ENCODE measurements at regions not wholly inside any gene's neighbourhood (a gene's known extent, or its start where the extent isn't known, plus 50 kb on each side); places are given as distances from the start of the nearest gene placed in this dataset.
"Not testable (repeated sequence)": the region's sequence is repeated elsewhere in the genome, so short reads cannot be mapped to it uniquely, and the experiment has no call there.

DNA sequence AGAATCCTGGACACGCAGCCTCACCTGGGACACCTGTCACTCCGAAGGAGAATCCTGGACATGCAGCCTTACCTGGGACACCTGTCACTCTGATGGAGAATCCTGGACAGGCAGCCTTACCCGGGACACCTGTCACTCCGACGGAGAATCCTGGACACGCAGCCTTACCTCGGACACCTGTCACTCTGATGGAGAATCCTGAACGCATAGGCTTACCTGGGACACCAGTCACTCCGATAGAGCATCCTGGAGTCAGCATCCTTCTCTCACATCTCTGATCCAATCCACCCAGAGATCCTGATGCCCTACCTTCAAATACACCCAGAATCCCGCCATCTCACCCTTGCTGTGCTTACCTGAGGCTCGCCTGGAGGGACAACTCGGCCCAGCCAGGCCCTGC, 154.9 kb downstream of the NDUFA10 start:
- no peak overlapping the region for H3K4me3 ChIP-seq (ENCODE audit: low read length in 2 of 2)
- H3K36me3 ChIP-seq (ENCODE audit: control insufficient read depth in 2 of 2, insufficient read depth in 2 of 2, low read length in 1 of 2): no peaks in the 10 kb centered on the region
- DNase-seq (ENCODE audit: low read depth in 6 of 9, low spot score in 9 of 9): no peak
- peaks cover 0 to 7% of the 10 kb centered on the region in 2 donors for H3K9me3 ChIP-seq (ENCODE audit: control insufficient read depth in 2 of 2, insufficient read depth in 1 of 2, low read length in 1 of 2)
- H3K27me3 ChIP-seq (ENCODE audit: control insufficient read depth in 2 of 2, insufficient read depth in 1 of 2, low read length in 1 of 2): no peaks in the 10 kb centered on the region
- no peak overlapping the region for H3K27ac ChIP-seq (ENCODE audit: low read depth in 1 of 2, low read length in 1 of 2)
- 98% methylated on average over 12 of the region's 12 CpGs for WGBS
- H3K4me1 ChIP-seq (ENCODE audit: control insufficient read depth in 2 of 2, insufficient read depth in 2 of 2, low read length in 2 of 2): no peaks in the 10 kb centered on the region

DNA sequence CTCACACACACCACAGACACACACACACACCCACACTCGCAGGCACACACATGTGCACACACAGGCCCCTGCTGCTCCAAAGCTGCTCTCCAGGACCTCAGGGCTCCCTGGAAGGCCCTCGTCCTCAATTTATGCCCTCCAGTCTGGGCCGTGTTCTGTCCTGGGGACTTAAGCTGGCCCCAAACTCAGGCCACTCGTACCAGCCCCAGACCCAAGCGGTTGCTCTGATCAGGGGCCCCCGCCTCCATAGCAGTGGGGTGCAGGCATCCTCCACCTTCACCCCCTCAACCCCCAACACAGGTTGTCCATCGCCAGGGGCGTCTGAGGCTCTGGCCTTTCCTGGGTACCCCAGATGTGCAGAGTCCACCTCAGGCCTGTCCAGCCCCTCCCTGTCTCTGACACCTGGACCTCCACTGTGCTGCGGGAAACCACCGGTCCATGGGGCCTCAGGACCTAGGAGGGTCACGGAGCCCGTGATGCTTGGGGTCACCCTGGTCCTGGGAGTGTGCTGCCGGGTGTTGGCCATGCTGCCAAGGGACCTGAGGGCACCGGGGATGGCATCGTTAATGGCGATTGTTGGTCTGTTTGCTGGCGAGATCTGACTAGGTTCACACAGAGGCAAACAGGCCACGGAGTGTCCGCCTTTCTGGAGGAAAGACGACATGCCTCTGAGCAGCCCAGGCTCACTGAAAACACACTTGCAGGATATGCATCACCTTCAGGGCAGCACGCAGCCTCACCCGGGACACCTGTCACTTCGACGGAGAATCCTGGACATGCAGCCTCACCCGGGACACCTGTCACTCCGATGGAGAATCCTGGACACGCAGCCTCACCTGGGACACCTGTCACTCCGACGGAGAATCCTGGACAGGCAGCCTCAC, 155.6 kb downstream of the NDUFA10 start:
- WGBS: 95% methylated on average over 29 of the region's 29 CpGs
- no peaks in the 10 kb centered on the region for H3K4me1 ChIP-seq (ENCODE audit: control insufficient read depth in 2 of 2, insufficient read depth in 2 of 2, low read length in 2 of 2)

DNA sequence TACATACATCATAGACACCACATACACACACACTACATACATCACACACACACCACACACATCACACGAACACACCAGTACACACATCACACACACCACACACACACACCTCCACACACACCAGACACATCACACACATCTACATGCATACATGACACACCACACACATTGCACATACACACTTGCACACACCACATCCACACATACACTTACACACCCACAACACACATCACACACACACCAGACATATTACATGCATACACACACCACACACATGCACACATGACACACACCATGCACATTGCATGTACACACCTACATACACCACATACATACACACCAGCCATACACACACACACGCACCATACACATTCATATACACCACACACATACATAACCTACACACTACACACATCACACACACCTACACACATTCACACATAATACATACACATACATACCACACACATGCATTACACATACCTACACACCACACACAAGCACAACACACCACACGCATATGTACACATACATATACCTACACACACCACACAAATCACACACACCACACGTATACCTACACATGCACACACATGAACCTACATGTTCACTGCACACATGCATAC, 156.5 kb downstream of the NDUFA10 start:
- 99% methylated on average over 4 of the region's 4 CpGs for WGBS
- Histone ChIP-seq H3K27ac (ENCODE audit: low read depth in 1 of 2, low read length in 1 of 2) (no peak overlapping the region), H3K4me3 (ENCODE audit: low read length in 2 of 2) (no peak overlapping the region), H3K9me3 (ENCODE audit: control insufficient read depth in 2 of 2, insufficient read depth in 1 of 2, low read length in 1 of 2) (peaks cover 0 to 7% of the 10 kb centered on the region in 2 donors), H3K4me1 (ENCODE audit: control insufficient read depth in 2 of 2, insufficient read depth in 2 of 2, low read length in 2 of 2) (no peaks in the 10 kb centered on the region), H3K27me3 (ENCODE audit: control insufficient read depth in 2 of 2, insufficient read depth in 1 of 2, low read length in 1 of 2) (no peaks in the 10 kb centered on the region), H3K36me3 (ENCODE audit: control insufficient read depth in 2 of 2, insufficient read depth in 2 of 2, low read length in 1 of 2) (no peaks in the 10 kb centered on the region)
- DNase-seq (ENCODE audit: low read depth in 6 of 9, low spot score in 9 of 9): no peak

More for the DNA sequence above, 155.6 kb downstream of the NDUFA10 start:
- Histone ChIP-seq H3K4me3 (ENCODE audit: low read length in 2 of 2) (no peak overlapping the region), H3K36me3 (ENCODE audit: control insufficient read depth in 2 of 2, insufficient read depth in 2 of 2, low read length in 1 of 2) (no peaks in the 10 kb centered on the region), H3K27ac (ENCODE audit: low read depth in 1 of 2, low read length in 1 of 2) (no peak overlapping the region), H3K9me3 (ENCODE audit: control insufficient read depth in 2 of 2, insufficient read depth in 1 of 2, low read length in 1 of 2) (peaks cover 0 to 7% of the 10 kb centered on the region in 2 donors), H3K27me3 (ENCODE audit: control insufficient read depth in 2 of 2, insufficient read depth in 1 of 2, low read length in 1 of 2) (no peaks in the 10 kb centered on the region)
- no peak for DNase-seq (ENCODE audit: low read depth in 6 of 9, low spot score in 9 of 9)

DNA sequence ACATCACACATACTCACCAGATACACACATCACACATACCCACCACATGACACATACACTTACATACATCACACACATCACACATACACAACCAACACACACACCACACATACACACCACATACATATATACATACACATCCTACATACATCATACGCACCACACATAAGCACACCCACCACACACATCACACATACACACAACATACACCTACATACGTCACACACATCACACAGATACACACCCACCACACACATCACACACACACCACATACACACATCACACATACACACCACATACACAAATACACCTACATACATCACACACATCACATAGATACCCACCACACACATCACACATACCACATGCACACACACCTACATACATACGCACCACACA, 158.4 kb downstream of the NDUFA10 start:
- H3K4me3 ChIP-seq (ENCODE audit: low read length in 2 of 2): no peak overlapping the region
- no peaks in the 10 kb centered on the region for H3K36me3 ChIP-seq (ENCODE audit: control insufficient read depth in 2 of 2, insufficient read depth in 2 of 2, low read length in 1 of 2)
- no peaks in the 10 kb centered on the region for H3K4me1 ChIP-seq (ENCODE audit: control insufficient read depth in 2 of 2, insufficient read depth in 2 of 2, low read length in 2 of 2)
- no peak for DNase-seq (ENCODE audit: low read depth in 6 of 9, low spot score in 9 of 9)
- H3K27ac ChIP-seq (ENCODE audit: low read depth in 1 of 2, low read length in 1 of 2): no peak overlapping the region
- WGBS: 99% methylated on average over 3 of the region's 3 CpGs
- H3K9me3 ChIP-seq (ENCODE audit: control insufficient read depth in 2 of 2, insufficient read depth in 1 of 2, low read length in 1 of 2): peaks cover 0 to 7% of the 10 kb centered on the region in 2 donors
- H3K27me3 ChIP-seq (ENCODE audit: control insufficient read depth in 2 of 2, insufficient read depth in 1 of 2, low read length in 1 of 2): no peaks in the 10 kb centered on the region

DNA sequence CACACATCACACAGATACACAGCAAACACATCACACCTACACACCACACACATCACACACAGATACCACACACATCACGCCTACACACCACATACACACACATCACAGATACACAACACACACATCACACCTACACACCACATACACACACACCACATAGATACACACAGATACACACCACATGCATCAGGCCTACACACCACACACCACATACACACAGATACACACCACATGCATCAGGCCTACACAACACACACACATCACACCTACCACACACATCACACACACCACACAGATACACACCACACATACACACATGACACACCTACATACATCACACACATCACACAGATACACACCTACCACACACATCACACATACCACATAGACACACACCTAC, 158.8 kb downstream of the NDUFA10 start:
- no peaks in the 10 kb centered on the region for H3K4me1 ChIP-seq (ENCODE audit: control insufficient read depth in 2 of 2, insufficient read depth in 2 of 2, low read length in 2 of 2)
- H3K27me3 ChIP-seq (ENCODE audit: control insufficient read depth in 2 of 2, insufficient read depth in 1 of 2, low read length in 1 of 2): no peaks in the 10 kb centered on the region
- DNase-seq (ENCODE audit: low read depth in 6 of 9, low spot score in 9 of 9): no peak
- peaks cover 0 to 7% of the 10 kb centered on the region in 2 donors for H3K9me3 ChIP-seq (ENCODE audit: control insufficient read depth in 2 of 2, insufficient read depth in 1 of 2, low read length in 1 of 2)
- no peak overlapping the region for H3K27ac ChIP-seq (ENCODE audit: low read depth in 1 of 2, low read length in 1 of 2)
- WGBS: 96% methylated on average over 1 of the region's 1 CpG
- H3K4me3 ChIP-seq (ENCODE audit: low read length in 2 of 2): no peak overlapping the region
- H3K36me3 ChIP-seq (ENCODE audit: control insufficient read depth in 2 of 2, insufficient read depth in 2 of 2, low read length in 1 of 2): no peaks in the 10 kb centered on the region

DNA sequence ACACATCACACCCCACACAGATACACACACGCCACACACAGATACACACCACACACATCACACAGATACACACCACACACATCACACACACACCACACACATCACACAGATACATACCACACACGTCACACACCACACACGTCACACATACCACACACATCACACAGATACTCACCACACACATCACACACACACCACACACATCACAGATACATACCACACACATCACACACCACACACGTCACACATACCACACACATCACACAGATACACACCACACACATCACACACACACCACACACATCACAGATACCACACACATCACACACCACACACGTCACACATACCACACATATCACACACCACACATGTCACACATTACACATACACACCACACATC, 159.3 kb downstream of the NDUFA10 start:
- DNase-seq (ENCODE audit: low read depth in 6 of 9, low spot score in 9 of 9); H3K4me1 ChIP-seq (ENCODE audit: control insufficient read depth in 2 of 2, insufficient read depth in 2 of 2, low read length in 2 of 2); H3K4me3 ChIP-seq (ENCODE audit: low read length in 2 of 2); H3K36me3 ChIP-seq (ENCODE audit: control insufficient read depth in 2 of 2, insufficient read depth in 2 of 2, low read length in 1 of 2); H3K27ac ChIP-seq (ENCODE audit: low read depth in 1 of 2, low read length in 1 of 2); H3K9me3 ChIP-seq (ENCODE audit: control insufficient read depth in 2 of 2, insufficient read depth in 1 of 2, low read length in 1 of 2); H3K27me3 ChIP-seq (ENCODE audit: control insufficient read depth in 2 of 2, insufficient read depth in 1 of 2, low read length in 1 of 2): not testable (repeated sequence)
- 97% methylated on average over 5 of the region's 5 CpGs for WGBS

DNA sequence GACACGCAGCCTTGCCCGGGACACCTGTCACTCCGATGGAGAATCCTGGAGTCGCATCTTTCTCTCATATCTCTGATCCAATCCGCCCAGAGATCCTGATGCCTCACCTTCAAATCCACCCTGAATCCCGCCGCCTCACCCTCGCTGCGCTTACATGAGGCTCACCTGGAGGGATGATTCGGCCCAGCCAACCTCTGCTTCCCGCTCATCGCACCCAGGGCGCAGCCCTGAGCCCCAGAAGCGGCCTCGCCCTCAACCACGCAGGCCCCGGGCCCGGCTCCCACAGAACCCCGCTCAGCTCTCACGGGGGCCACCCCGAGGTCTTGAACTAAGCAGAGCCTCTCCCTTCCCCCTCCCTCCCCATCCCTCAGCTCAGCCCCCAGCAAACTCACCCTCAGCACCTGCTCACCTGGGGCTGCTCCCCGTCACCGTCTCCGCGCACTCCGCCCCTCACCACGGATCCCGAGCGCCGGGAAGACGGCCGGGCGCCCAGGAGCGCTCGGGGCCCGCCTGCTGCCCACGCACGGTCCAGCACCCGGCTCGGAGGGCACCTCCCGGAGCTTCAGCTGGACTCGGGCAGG, 160.0 kb downstream of the NDUFA10 start:
- 97% methylated on average over 42 of the region's 42 CpGs for WGBS
- Histone ChIP-seq H3K27ac (ENCODE audit: low read depth in 1 of 2, low read length in 1 of 2) (no peak overlapping the region), H3K9me3 (ENCODE audit: control insufficient read depth in 2 of 2, insufficient read depth in 1 of 2, low read length in 1 of 2) (peaks cover 0 to 7% of the 10 kb centered on the region in 2 donors), H3K4me3 (ENCODE audit: low read length in 2 of 2) (no peak overlapping the region), H3K36me3 (ENCODE audit: control insufficient read depth in 2 of 2, insufficient read depth in 2 of 2, low read length in 1 of 2) (no peaks in the 10 kb centered on the region), H3K27me3 (ENCODE audit: control insufficient read depth in 2 of 2, insufficient read depth in 1 of 2, low read length in 1 of 2) (no peaks in the 10 kb centered on the region), H3K4me1 (ENCODE audit: control insufficient read depth in 2 of 2, insufficient read depth in 2 of 2, low read length in 2 of 2) (no peaks in the 10 kb centered on the region)
- DNase-seq (ENCODE audit: low read depth in 6 of 9, low spot score in 9 of 9): no peak

DNA sequence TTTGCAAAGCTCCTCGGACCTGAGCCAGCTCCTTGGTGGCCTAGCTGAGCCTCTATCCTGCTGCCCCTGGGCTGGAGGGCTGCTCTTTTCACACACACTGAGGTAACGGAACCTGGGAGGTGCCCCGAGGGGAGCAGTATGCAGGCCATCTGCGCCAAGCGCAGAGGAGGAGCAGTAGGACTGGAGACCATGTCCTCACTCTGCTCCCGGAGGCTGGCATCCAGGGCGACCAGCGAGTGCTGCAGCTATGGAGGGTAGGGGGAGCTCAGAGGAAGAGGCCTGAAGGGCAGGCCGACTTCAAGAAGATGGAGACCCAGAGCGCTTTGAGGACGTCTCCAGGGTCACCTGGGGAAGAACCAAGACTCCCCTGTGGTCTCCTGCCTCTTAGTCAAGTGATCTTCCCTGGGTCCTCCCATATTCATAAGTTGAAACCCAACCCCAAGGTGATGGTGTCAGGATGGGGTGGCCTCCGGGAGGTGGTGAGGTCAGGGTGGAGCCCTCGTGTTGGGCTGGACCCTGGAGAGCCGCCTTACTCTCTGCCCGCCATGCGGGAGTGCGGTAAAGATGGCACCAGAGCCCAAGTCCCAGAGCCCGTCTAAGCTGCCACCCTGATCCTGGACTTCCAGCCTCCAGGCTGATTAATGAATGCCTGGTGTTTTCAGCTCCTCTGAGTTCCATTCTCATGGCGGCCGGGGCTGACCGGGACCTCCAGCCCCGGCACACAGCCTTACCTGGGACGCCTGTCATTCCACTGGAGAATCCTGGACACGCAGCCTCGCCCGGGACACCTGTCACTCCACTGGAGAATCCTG, 160.7 kb downstream of the NDUFA10 start:
- no peaks in the 10 kb centered on the region for H3K27me3 ChIP-seq (ENCODE audit: control insufficient read depth in 2 of 2, insufficient read depth in 1 of 2, low read length in 1 of 2)
- 98% methylated on average over 26 of the region's 26 CpGs for WGBS
- no peaks in the 10 kb centered on the region for H3K4me1 ChIP-seq (ENCODE audit: control insufficient read depth in 2 of 2, insufficient read depth in 2 of 2, low read length in 2 of 2)
- peaks cover 0 to 7% of the 10 kb centered on the region in 2 donors for H3K9me3 ChIP-seq (ENCODE audit: control insufficient read depth in 2 of 2, insufficient read depth in 1 of 2, low read length in 1 of 2)
- H3K4me3 ChIP-seq (ENCODE audit: low read length in 2 of 2): no peak overlapping the region
- no peaks in the 10 kb centered on the region for H3K36me3 ChIP-seq (ENCODE audit: control insufficient read depth in 2 of 2, insufficient read depth in 2 of 2, low read length in 1 of 2)
- DNase-seq (ENCODE audit: low read depth in 6 of 9, low spot score in 9 of 9): no peak
- no peak overlapping the region for H3K27ac ChIP-seq (ENCODE audit: low read depth in 1 of 2, low read length in 1 of 2)
